ENCODE measurements at regions not wholly inside any gene's neighbourhood (a gene's known extent, or its start where the extent isn't known, plus 50 kb on each side); places are given as distances from the start of the nearest gene placed in this dataset.
A peak's percentile ranks its signal among the peaks of the same experiment; 100 is the strongest.

GRCh38 chr6:139608466-139609261, 234.2 kb upstream of the CITED2 start:
- Mint-ChIP-seq H3K4me3 (no peak overlapping the region), H3K4me1 (no peaks in the 10 kb centered on the region), H3K27ac (no peak overlapping the region), H3K27me3 (no peaks in the 10 kb centered on the region), H3K36me3 (ENCODE audit: low read depth) (no peaks in the 10 kb centered on the region)
- ATAC-seq, result no peak
- H3K9me3 ChIP-seq (ENCODE audit: control insufficient read depth, low read length, poor library complexity, severe bottlenecking), result no peaks in the 10 kb centered on the region
- DNase-seq, result no peak

GRCh38 chr6:139605350-139605749, 230.9 kb upstream of the CITED2 start:
- Mint-ChIP-seq H3K36me3 (ENCODE audit: low read depth) (no peaks in the 10 kb centered on the region), H3K27me3 (no peaks in the 10 kb centered on the region), H3K4me3 (no peak overlapping the region), H3K27ac (no peak overlapping the region), H3K4me1 (no peaks in the 10 kb centered on the region)
- ATAC-seq (no peak), DNase-seq (no peak)
- no peaks in the 10 kb centered on the region for H3K9me3 ChIP-seq (ENCODE audit: control insufficient read depth, low read length, poor library complexity, severe bottlenecking)

- H3K4me1 Mint-ChIP-seq, result no peaks in the 10 kb centered on the region
- no peak overlapping the region for H3K4me3 Mint-ChIP-seq
- no peak overlapping the region for H3K27ac Mint-ChIP-seq
- ATAC-seq (no peak), DNase-seq (no peak)
- H3K36me3 Mint-ChIP-seq (ENCODE audit: low read depth), result peaks cover 2% of the 10 kb centered on the region
- H3K9me3 ChIP-seq (ENCODE audit: control insufficient read depth, low read length, poor library complexity, severe bottlenecking), result no peaks in the 10 kb centered on the region
- H3K27me3 Mint-ChIP-seq, result no peaks in the 10 kb centered on the region
These were observed 229.1 kb upstream of the CITED2 start for GRCh38 chr6:139603581-139603980.

- H3K9me3 ChIP-seq (ENCODE audit: control insufficient read depth, low read length, poor library complexity, severe bottlenecking), result no peaks in the 10 kb centered on the region
- H3K4me1 Mint-ChIP-seq, result peaks cover 4% of the 10 kb centered on the region
- H3K36me3 Mint-ChIP-seq (ENCODE audit: low read depth), result peaks cover 2% of the 10 kb centered on the region
- no peak for DNase-seq
- ATAC-seq, result no peak
- no peak overlapping the region for H3K27ac Mint-ChIP-seq
- H3K27me3 Mint-ChIP-seq, result no peaks in the 10 kb centered on the region
- H3K4me3 Mint-ChIP-seq, result no peak overlapping the region
These were observed 228.1 kb upstream of the CITED2 start for GRCh38 chr6:139602577-139602976.

- Mint-ChIP-seq H3K4me1 (peaks cover 6% of the 10 kb centered on the region), H3K36me3 (ENCODE audit: low read depth) (peaks cover 2% of the 10 kb centered on the region), H3K4me3 (no peak overlapping the region), H3K27ac (no peak overlapping the region), H3K27me3 (no peaks in the 10 kb centered on the region)
- no peak for ATAC-seq
- H3K9me3 ChIP-seq (ENCODE audit: control insufficient read depth, low read length, poor library complexity, severe bottlenecking), result no peaks in the 10 kb centered on the region
- no peak for DNase-seq
These were observed 226.5 kb upstream of the CITED2 start for GRCh38 chr6:139600919-139601475.

GRCh38 chr6:139600343-139600742, 225.9 kb upstream of the CITED2 start:
- no peaks in the 10 kb centered on the region for H3K9me3 ChIP-seq (ENCODE audit: control insufficient read depth, low read length, poor library complexity, severe bottlenecking)
- DNase-seq, result no peak
- Mint-ChIP-seq H3K36me3 (ENCODE audit: low read depth) (peaks cover 2% of the 10 kb centered on the region), H3K27ac (no peak overlapping the region), H3K27me3 (no peaks in the 10 kb centered on the region), H3K4me1 (peaks cover 13% of the 10 kb centered on the region), H3K4me3 (no peak overlapping the region)
- no peak for ATAC-seq

- Mint-ChIP-seq H3K27me3 (no peaks in the 10 kb centered on the region), H3K4me1 (peaks cover 18% of the 10 kb centered on the region), H3K27ac (no peak overlapping the region), H3K4me3 (no peak overlapping the region), H3K36me3 (ENCODE audit: low read depth) (peaks cover 2% of the 10 kb centered on the region)
- ATAC-seq (no peak), DNase-seq (no peak)
- no peaks in the 10 kb centered on the region for H3K9me3 ChIP-seq (ENCODE audit: control insufficient read depth, low read length, poor library complexity, severe bottlenecking)
These were observed 223.6 kb upstream of the CITED2 start for GRCh38 chr6:139597771-139598755.

GRCh38 chr6:139597087-139597763, 222.8 kb upstream of the CITED2 start:
- Mint-ChIP-seq H3K27ac (peak overlapping the region; percentile 94), H3K4me3 (no peak overlapping the region), H3K27me3 (no peaks in the 10 kb centered on the region), H3K4me1 (peaks cover 18% of the 10 kb centered on the region), H3K36me3 (ENCODE audit: low read depth) (peaks cover 2% of the 10 kb centered on the region)
- DNase-seq (no peak), ATAC-seq (no peak)
- H3K9me3 ChIP-seq (ENCODE audit: control insufficient read depth, low read length, poor library complexity, severe bottlenecking), result no peaks in the 10 kb centered on the region

- peak overlapping the region; percentile 94 for H3K27ac Mint-ChIP-seq
- no peaks in the 10 kb centered on the region for H3K27me3 Mint-ChIP-seq
- H3K4me1 Mint-ChIP-seq, result peaks cover 23% of the 10 kb centered on the region
- peaks cover 2% of the 10 kb centered on the region for H3K36me3 Mint-ChIP-seq (ENCODE audit: low read depth)
- H3K4me3 Mint-ChIP-seq, result no peak overlapping the region
- ATAC-seq (peak; percentile 73), DNase-seq (no peak)
- H3K9me3 ChIP-seq (ENCODE audit: control insufficient read depth, low read length, poor library complexity, severe bottlenecking), result no peaks in the 10 kb centered on the region
These were observed 220.7 kb upstream of the CITED2 start for GRCh38 chr6:139595183-139595582.

GRCh38 chr6:139594333-139594965, 220.0 kb upstream of the CITED2 start:
- no peak overlapping the region for H3K4me3 Mint-ChIP-seq
- no peaks in the 10 kb centered on the region for H3K36me3 Mint-ChIP-seq (ENCODE audit: low read depth)
- ATAC-seq (no peak), DNase-seq (no peak)
- H3K27ac Mint-ChIP-seq, result peak overlapping the region; percentile 94
- H3K27me3 Mint-ChIP-seq, result no peaks in the 10 kb centered on the region
- peaks cover 23% of the 10 kb centered on the region for H3K4me1 Mint-ChIP-seq
- no peaks in the 10 kb centered on the region for H3K9me3 ChIP-seq (ENCODE audit: control insufficient read depth, low read length, poor library complexity, severe bottlenecking)

GRCh38 chr6:139593081-139593480, 218.6 kb upstream of the CITED2 start:
- H3K27ac Mint-ChIP-seq, result no peak overlapping the region
- H3K9me3 ChIP-seq (ENCODE audit: control insufficient read depth, low read length, poor library complexity, severe bottlenecking), result no peaks in the 10 kb centered on the region
- H3K4me1 Mint-ChIP-seq, result peaks cover 20% of the 10 kb centered on the region

GRCh38 chr6:139592011-139592410, 217.6 kb upstream of the CITED2 start:
- ATAC-seq (no peak), DNase-seq (no peak)
- Mint-ChIP-seq H3K27me3 (no peaks in the 10 kb centered on the region), H3K4me3 (no peak overlapping the region), H3K27ac (no peak overlapping the region), H3K4me1 (peaks cover 20% of the 10 kb centered on the region), H3K36me3 (ENCODE audit: low read depth) (peaks cover 2% of the 10 kb centered on the region)
- H3K9me3 ChIP-seq (ENCODE audit: control insufficient read depth, low read length, poor library complexity, severe bottlenecking), result no peaks in the 10 kb centered on the region

More at GRCh38 chr6:139593081-139593480, 218.6 kb upstream of the CITED2 start:
- Mint-ChIP-seq H3K27me3 (no peaks in the 10 kb centered on the region), H3K36me3 (ENCODE audit: low read depth) (no peaks in the 10 kb centered on the region), H3K4me3 (no peak overlapping the region)
- DNase-seq (no peak), ATAC-seq (no peak)

Measured in T-helper 17 cell (primary cell).